Thyroid gland (tissue), 4 donors: ENCODE measurements at regions not wholly inside any gene's neighbourhood (a gene's known extent, or its start where the extent isn't known, plus 50 kb on each side); places are given as distances from the start of the nearest gene placed in this dataset.

ENCODE experiments used
- DNase-seq, 2 donors: peaks; one replicate each; pipeline ENCODE4 v3.0.0-alpha.2; 2019
- H3K27ac ChIP-seq, 3 donors: fragments of 200-600 bp; sonication (generic); 1 replicate in 2 of 3; 2 replicates in 1 of 3; pipeline ENCODE4 v1.5.1; 2016 to 2019; ENCODE audit warnings: mild to moderate bottlenecking in 1 of 3, moderate library complexity in 1 of 3
- H3K27me3 ChIP-seq: fragments of 200-600 bp; sonication (generic); one replicate; pipeline ENCODE4 v1.5.1; 2019
- H3K36me3 ChIP-seq, 2 donors: fragments of 200-600 bp; sonication (generic); one replicate each; pipeline ENCODE4 v1.5.1; 2016 to 2019
- H3K4me1 ChIP-seq, 2 donors: fragments of 200-600 bp; sonication (generic); one replicate each; pipeline ENCODE4 v1.5.1; 2017 to 2019
- H3K4me3 ChIP-seq, 3 donors: fragments of 200-600 bp; sonication (generic); replicated peaks in 1 of 3; 1 replicate in 2 of 3; 2 replicates in 1 of 3; pipeline ENCODE4 v1.5.1; 2016; ENCODE audit warnings: mild to moderate bottlenecking in 1 of 3
- H3K9me3 ChIP-seq: fragments of 200-600 bp; sonication (generic); one replicate; pipeline ENCODE4 v1.5.1; 2017
- POLR2A ChIP-seq, 2 donors: fragments of 450-650 bp; IDR thresholded peaks; one replicate each; pipeline ENCODE4 v1.6.1; 2017; ENCODE audit warnings: antibody characterized with exemption in 2 of 2, mild to moderate bottlenecking in 2 of 2, moderate library complexity in 1 of 2
- WGBS, 2 donors: methylation state at CpG; one replicate each; pipeline ENCODE4 v1.1.5; 2017; 5-methylcytosine and 5-hydroxymethylcytosine counted together
- intact Hi-C: fragments of 100-400 bp; cut with DNase I; formaldehyde crosslinking; loops from one replicate; pipeline ENCODE4 v1.15.1; 2023
- TF ChIP-seq, protein P1 (sequence below), 6 experiments: fragments of 200-600 bp in 3 of 6; fragments of 450-650 bp in 3 of 6; sonication (generic) in 3 of 6; IDR thresholded peaks; one replicate each; pipeline ENCODE4 v1.5.1; 2016 to 2019; ENCODE audit warnings: antibody characterized with exemption in 6 of 6, mild to moderate bottlenecking in 2 of 6, inconsistent platforms in 1 of 6, moderate library complexity in 1 of 6

DNA sequence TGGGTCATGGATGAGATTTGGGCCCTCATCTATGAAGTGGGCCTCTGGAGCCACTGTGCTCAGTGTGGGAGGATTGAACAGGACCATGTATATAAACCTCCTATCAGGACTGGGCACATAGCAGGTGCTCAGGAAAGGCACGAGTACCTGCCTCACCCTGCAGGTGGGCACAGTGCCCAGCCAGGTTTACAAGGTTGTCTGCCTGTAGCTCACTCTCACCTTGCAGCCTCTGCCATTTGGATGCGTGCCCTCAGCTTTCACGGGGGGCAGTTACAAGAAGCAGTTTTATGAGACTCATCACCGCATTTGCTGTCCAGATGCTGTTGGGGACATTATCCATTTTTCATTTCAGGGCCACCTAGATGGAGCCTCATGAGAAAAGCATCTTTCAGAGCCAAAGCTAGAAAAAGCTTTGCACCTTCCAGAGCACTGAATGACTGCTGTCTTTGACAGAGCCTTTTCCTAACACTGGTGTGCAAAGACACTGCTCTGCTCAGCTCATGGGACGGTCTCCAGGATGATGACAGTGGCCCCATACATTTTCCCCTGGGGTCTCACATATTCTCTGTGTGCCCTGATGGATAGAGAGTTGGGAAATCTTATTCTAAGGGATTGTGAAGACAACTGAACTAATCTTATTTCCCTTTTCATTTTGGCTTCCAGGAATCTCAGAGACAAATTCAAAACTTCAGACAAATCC is 327.5 kb upstream of the RTL1 start:
- intact Hi-C loops, result loop anchor here (10.0 kb wide), 1 partner anchor 566 kb away; no protein-coding TSS in a partner anchor
- Histone ChIP-seq H3K27me3 (no peaks in the 10 kb centered on the region), H3K4me3 (no peak overlapping the region), H3K27ac (no peak overlapping the region), H3K9me3 (no peaks in the 10 kb centered on the region), H3K4me1 (no peaks in the 10 kb centered on the region), H3K36me3 (no peaks in the 10 kb centered on the region)
- WGBS, 2 donors, result 82 to 87% methylated on average over 5 of the region's 5 CpGs
- no peak for DNase-seq
- TF ChIP-seq, protein P1, sequence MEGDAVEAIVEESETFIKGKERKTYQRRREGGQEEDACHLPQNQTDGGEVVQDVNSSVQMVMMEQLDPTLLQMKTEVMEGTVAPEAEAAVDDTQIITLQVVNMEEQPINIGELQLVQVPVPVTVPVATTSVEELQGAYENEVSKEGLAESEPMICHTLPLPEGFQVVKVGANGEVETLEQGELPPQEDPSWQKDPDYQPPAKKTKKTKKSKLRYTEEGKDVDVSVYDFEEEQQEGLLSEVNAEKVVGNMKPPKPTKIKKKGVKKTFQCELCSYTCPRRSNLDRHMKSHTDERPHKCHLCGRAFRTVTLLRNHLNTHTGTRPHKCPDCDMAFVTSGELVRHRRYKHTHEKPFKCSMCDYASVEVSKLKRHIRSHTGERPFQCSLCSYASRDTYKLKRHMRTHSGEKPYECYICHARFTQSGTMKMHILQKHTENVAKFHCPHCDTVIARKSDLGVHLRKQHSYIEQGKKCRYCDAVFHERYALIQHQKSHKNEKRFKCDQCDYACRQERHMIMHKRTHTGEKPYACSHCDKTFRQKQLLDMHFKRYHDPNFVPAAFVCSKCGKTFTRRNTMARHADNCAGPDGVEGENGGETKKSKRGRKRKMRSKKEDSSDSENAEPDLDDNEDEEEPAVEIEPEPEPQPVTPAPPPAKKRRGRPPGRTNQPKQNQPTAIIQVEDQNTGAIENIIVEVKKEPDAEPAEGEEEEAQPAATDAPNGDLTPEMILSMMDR (IDR thresholded peaks at IDR 0.05), result no peak
- no peak for TF ChIP-seq POLR2A (IDR thresholded peaks at IDR 0.05)

DNA sequence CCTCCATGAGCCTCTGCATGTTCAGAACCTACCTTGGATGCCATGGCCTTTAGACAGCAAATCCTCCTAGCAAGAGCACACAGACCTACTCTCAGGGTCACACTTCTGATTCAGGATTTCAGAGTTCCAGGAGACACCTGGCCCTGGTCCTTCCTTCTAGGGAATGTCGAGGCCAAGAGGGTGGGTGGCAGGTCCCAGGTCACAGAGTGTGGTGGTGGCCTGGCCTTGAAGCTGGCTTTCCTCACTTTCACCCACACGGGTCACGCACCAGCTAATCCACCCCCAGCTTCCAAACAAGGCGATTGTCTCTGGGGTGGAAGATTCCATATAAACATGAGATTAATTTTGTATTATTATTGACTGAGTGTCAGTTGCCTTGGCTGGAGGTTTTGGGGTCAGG is 328.3 kb upstream of the RTL1 start:
- TF ChIP-seq POLR2A (IDR thresholded peaks at IDR 0.05), result no peak
- TF ChIP-seq, protein P1 (IDR thresholded peaks at IDR 0.05), result no peak
- 85 to 96% methylated on average over 4 of the region's 4 CpGs for WGBS, 2 donors
- Histone ChIP-seq H3K36me3 (no peaks in the 10 kb centered on the region), H3K27me3 (no peaks in the 10 kb centered on the region), H3K4me1 (no peaks in the 10 kb centered on the region), H3K9me3 (no peaks in the 10 kb centered on the region), H3K27ac (no peak overlapping the region), H3K4me3 (no peak overlapping the region)
- no peak for DNase-seq
- intact Hi-C loops, result loop anchor here (10.0 kb wide), 1 partner anchor 567 kb away; no protein-coding TSS in a partner anchor

DNA sequence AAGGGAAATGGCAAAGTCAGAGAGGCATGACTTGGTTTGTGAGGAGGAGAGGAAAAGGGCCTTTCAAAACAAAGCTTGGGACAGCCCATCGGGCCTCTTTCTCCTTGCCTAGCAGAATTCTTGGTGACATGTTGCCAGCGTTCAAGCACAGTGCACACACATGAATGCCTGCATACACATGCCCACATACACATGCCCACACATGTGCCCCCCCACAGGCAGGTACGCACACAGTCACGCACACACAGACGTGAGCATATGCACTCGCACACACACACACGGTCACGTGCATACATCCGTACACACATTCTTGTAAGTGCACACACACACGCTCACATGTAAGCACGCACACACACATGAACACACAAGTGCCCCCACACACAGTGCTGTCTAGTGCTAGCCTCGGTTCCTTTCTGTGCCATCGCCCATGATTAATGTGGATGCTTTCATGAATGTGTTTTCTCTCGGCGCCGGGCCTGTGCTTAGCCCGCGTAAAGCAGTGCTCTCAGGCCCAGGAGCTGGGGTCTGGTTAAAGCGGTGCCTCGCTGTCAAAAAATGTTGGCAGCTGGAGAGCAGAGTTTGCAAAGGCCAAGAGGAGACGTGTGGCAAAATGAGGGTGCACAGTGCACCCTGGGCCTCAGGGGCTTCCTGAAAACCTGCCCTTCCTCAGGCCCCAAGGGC is 328.8 kb upstream of the DIO3 start:
- Histone ChIP-seq H3K4me3 (no peak overlapping the region), H3K27me3 (no peaks in the 10 kb centered on the region), H3K4me1 (no peaks in the 10 kb centered on the region), H3K36me3 (no peaks in the 10 kb centered on the region), H3K9me3 (no peaks in the 10 kb centered on the region), H3K27ac (no peak overlapping the region)
- TF ChIP-seq, protein P1 (IDR thresholded peaks at IDR 0.05), result no peak
- no peak for TF ChIP-seq POLR2A (IDR thresholded peaks at IDR 0.05)
- DNase-seq, result peak; percentile 22 to 47
- 77 to 78% methylated on average over 21 of the region's 21 CpGs for WGBS, 2 donors
- intact Hi-C loops, result loop anchor here (10.0 kb wide), 1 partner anchor 568 kb away; no protein-coding TSS in a partner anchor

DNA sequence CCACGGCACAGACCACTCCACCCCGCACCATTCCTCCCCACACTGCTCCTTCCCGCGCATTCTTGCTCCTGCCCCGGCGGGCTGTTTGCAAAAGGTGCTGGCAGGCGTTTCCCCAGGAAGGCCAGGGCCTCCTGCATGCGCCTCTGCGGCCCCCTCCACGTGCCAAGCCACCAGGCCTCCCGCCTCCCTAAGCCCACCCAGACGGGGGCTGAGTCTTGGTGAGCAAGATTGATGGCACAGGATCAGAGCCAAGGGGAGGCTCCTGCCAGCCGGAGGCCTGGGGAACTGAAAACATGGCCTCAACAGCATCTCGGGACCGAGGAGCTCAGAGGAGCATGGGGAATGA is 328.3 kb upstream of the DIO3 start:
- Histone ChIP-seq H3K36me3 (no peaks in the 10 kb centered on the region), H3K4me1 (no peaks in the 10 kb centered on the region), H3K27ac (no peak overlapping the region), H3K9me3 (no peaks in the 10 kb centered on the region), H3K27me3 (no peaks in the 10 kb centered on the region), H3K4me3 (no peak overlapping the region)
- WGBS, 2 donors, result 67 to 78% methylated on average over 13 to 15 of the region's 15 CpGs
- no peak for TF ChIP-seq POLR2A (IDR thresholded peaks at IDR 0.05)
- TF ChIP-seq, protein P1 (IDR thresholded peaks at IDR 0.05), result no peak
- intact Hi-C loops, result loop anchor here (10.0 kb wide), 1 partner anchor 568 kb away; no protein-coding TSS in a partner anchor
- DNase-seq, result no peak

DNA sequence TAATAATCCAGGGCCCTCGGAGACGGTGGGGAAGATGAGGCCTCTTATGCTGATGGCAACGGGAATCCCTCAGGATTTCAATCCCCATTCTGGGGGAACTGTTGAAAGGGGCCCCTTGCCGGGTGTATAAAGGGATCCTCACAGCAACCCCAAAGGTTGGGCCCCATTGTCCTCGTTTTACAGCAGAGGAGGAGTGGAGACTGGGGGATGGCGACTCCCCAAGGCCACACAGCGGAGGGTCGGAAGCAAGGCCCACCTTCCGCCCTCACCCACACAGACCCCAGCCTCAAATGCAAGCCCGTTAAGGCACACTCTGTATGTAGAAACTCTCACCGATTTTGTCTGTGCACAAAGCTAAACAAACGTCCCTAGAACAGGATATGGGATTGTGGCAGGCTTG is 327.9 kb upstream of the DIO3 start:
- WGBS, 2 donors, result 83 to 86% methylated on average over 11 to 12 of the region's 12 CpGs
- DNase-seq, result no peak
- no peak overlapping the region for H3K27ac ChIP-seq
- no peaks in the 10 kb centered on the region for H3K36me3 ChIP-seq
- no peaks in the 10 kb centered on the region for H3K27me3 ChIP-seq
- intact Hi-C loops, result loop anchor here (10.0 kb wide), 1 partner anchor 569 kb away; no protein-coding TSS in a partner anchor
- H3K4me3 ChIP-seq, result no peak overlapping the region
- TF ChIP-seq POLR2A (IDR thresholded peaks at IDR 0.05), result no peak
- TF ChIP-seq, protein P1 (IDR thresholded peaks at IDR 0.05), result no peak
- H3K9me3 ChIP-seq, result no peaks in the 10 kb centered on the region
- no peaks in the 10 kb centered on the region for H3K4me1 ChIP-seq
